ENCODE measurements at regions not wholly inside any gene's neighbourhood (a gene's known extent, or its start where the extent isn't known, plus 50 kb on each side); places are given as distances from the start of the nearest gene placed in this dataset.

DNA sequence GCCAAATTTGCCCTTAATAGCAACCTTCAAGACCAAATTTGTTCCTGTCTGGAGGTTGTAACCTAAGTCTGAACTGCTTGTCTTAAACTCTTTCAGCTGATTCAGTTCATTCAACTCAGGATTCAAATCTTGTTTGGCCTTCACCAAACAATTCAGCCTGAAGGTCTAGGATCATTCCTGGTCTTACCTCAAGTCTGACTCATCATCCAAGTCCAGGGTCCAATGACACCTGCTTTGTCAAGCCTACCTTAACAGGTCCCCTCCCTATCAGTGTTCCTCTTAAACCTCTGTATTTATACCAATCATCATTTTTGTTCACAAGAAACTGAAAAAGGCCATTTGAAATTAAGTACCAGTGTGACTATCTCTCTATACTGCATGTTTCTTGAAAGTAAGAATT is 237.8 kb downstream of the PPP1R2C start:
- DNase-seq (ENCODE audit: low read depth, low spot score) (no peak), FAIRE-seq (no peak)
- H3K9me3 ChIP-seq (ENCODE audit: control insufficient read depth, low read depth, low read length) = no peaks in the 10 kb centered on the region
- H2AFZ ChIP-seq (ENCODE audit: control insufficient read depth, low read length) = no peak overlapping the region
- H3K27me3 ChIP-seq (ENCODE audit: control insufficient read depth, extremely low read depth, insufficient read depth, low read length) = no peaks in the 10 kb centered on the region
- no peak overlapping the region for H3K27ac ChIP-seq (ENCODE audit: control insufficient read depth, insufficient read depth, low read length)
- no peaks in the 10 kb centered on the region for H3K4me1 ChIP-seq (ENCODE audit: control insufficient read depth, extremely low read depth, insufficient read depth, low read length)
- no peaks in the 10 kb centered on the region for H3K9me1 ChIP-seq (ENCODE audit: control insufficient read depth, extremely low read depth, insufficient read depth, low read length)
- no peak for TF ChIP-seq EZH2 (IDR thresholded peaks at IDR 0.05; ENCODE audit: low read length)
- TF ChIP-seq, protein P1, sequence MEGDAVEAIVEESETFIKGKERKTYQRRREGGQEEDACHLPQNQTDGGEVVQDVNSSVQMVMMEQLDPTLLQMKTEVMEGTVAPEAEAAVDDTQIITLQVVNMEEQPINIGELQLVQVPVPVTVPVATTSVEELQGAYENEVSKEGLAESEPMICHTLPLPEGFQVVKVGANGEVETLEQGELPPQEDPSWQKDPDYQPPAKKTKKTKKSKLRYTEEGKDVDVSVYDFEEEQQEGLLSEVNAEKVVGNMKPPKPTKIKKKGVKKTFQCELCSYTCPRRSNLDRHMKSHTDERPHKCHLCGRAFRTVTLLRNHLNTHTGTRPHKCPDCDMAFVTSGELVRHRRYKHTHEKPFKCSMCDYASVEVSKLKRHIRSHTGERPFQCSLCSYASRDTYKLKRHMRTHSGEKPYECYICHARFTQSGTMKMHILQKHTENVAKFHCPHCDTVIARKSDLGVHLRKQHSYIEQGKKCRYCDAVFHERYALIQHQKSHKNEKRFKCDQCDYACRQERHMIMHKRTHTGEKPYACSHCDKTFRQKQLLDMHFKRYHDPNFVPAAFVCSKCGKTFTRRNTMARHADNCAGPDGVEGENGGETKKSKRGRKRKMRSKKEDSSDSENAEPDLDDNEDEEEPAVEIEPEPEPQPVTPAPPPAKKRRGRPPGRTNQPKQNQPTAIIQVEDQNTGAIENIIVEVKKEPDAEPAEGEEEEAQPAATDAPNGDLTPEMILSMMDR (optimal IDR thresholded peaks at IDR 0.05 in 1 of 3, IDR thresholded peaks at IDR 0.05 in 1 of 3, conservative IDR thresholded peaks at IDR 0.05 in 1 of 3; ENCODE audit: extremely low read depth in 1 of 3, insufficient read depth in 2 of 3, low read length in 3 of 3) = no peak
- no peaks in the 10 kb centered on the region for H3K36me3 ChIP-seq (ENCODE audit: control insufficient read depth in 2 of 2, extremely low read depth in 1 of 2, insufficient read depth in 2 of 2, low read length in 2 of 2)
- H3K9ac ChIP-seq (ENCODE audit: control insufficient read depth, extremely low read depth, insufficient read depth, low read length) = no peak overlapping the region
- H4K20me1 ChIP-seq (ENCODE audit: control insufficient read depth, extremely low read depth, insufficient read depth, low read length) = no peaks in the 10 kb centered on the region
- H3K4me3 ChIP-seq (ENCODE audit: control insufficient read depth in 2 of 3, extremely low read depth in 1 of 3, insufficient read depth in 2 of 3, low read depth in 1 of 3, low read length in 3 of 3) = no peak overlapping the region
- no peaks in the 10 kb centered on the region for H3K79me2 ChIP-seq (ENCODE audit: control insufficient read depth, insufficient read depth, low read length)
- dilution Hi-C loops (cut with MboI; ENCODE audit: extremely low pct_ligation_motif_present, low sequenced_read_pairs) = no loop called here
- no peak overlapping the region for H3K4me2 ChIP-seq (ENCODE audit: control insufficient read depth, extremely low read depth, insufficient read depth, low read depth, low read length)

DNA sequence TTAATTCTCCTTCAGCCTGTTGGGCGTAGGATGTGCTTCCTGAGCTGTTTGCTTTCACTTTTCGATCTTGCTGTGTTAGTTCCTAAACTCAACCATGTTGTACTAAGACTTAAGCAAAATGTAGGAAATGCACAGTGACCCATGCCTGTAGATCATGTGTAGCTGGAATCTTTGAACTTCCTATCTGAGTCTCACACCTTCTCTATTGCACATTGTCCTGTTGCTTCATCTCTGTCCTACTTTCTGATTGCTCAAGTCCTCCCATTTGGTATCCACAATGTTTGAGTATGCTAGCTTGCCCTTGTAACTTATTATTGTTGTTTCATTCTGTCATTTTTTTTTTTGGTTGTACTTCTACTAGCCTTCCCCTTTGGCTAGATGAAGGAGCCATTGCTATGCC is 239.6 kb downstream of the PPP1R2C start:
- peak; percentile 17 for FAIRE-seq
- TF ChIP-seq EZH2 (IDR thresholded peaks at IDR 0.05; ENCODE audit: low read length) = no peak
- TF ChIP-seq, protein P1 (optimal IDR thresholded peaks at IDR 0.05 in 1 of 3, IDR thresholded peaks at IDR 0.05 in 1 of 3, conservative IDR thresholded peaks at IDR 0.05 in 1 of 3; ENCODE audit: extremely low read depth in 1 of 3, insufficient read depth in 2 of 3, low read length in 3 of 3) = no peak
- Histone ChIP-seq H3K4me3 (ENCODE audit: control insufficient read depth in 2 of 3, extremely low read depth in 1 of 3, insufficient read depth in 2 of 3, low read depth in 1 of 3, low read length in 3 of 3) (no peak overlapping the region), H3K4me2 (ENCODE audit: control insufficient read depth, extremely low read depth, insufficient read depth, low read depth, low read length) (no peak overlapping the region), H3K36me3 (ENCODE audit: control insufficient read depth in 2 of 2, extremely low read depth in 1 of 2, insufficient read depth in 2 of 2, low read length in 2 of 2) (no peaks in the 10 kb centered on the region), H3K79me2 (ENCODE audit: control insufficient read depth, insufficient read depth, low read length) (no peaks in the 10 kb centered on the region), H3K9ac (ENCODE audit: control insufficient read depth, extremely low read depth, insufficient read depth, low read length) (no peak overlapping the region), H3K9me1 (ENCODE audit: control insufficient read depth, extremely low read depth, insufficient read depth, low read length) (no peaks in the 10 kb centered on the region), H4K20me1 (ENCODE audit: control insufficient read depth, extremely low read depth, insufficient read depth, low read length) (no peaks in the 10 kb centered on the region), H2AFZ (ENCODE audit: control insufficient read depth, low read length) (no peak overlapping the region), H3K9me3 (ENCODE audit: control insufficient read depth, low read depth, low read length) (no peaks in the 10 kb centered on the region), H3K27ac (ENCODE audit: control insufficient read depth, insufficient read depth, low read length) (no peak overlapping the region), H3K27me3 (ENCODE audit: control insufficient read depth, extremely low read depth, insufficient read depth, low read length) (no peaks in the 10 kb centered on the region), H3K4me1 (ENCODE audit: control insufficient read depth, extremely low read depth, insufficient read depth, low read length) (no peaks in the 10 kb centered on the region)
- dilution Hi-C loops (cut with MboI; ENCODE audit: extremely low pct_ligation_motif_present, low sequenced_read_pairs) = no loop called here
- no peak for DNase-seq (ENCODE audit: low read depth, low spot score)

All from keratinocyte (primary cell).